ENCODE measurements at regions not wholly inside any gene's neighbourhood (a gene's known extent, or its start where the extent isn't known, plus 50 kb on each side); places are given as distances from the start of the nearest gene placed in this dataset.

GRCh38 chr5:164306662-164307061 lies 801.2 kb downstream of the MAT2B start:
- no peaks in the 10 kb centered on the region for H3K36me3 ChIP-seq (ENCODE audit: control insufficient read depth in 4 of 4, insufficient read depth in 3 of 4, low read depth in 1 of 4, low read length in 3 of 4)
- WGBS = 85% methylated on average over 3 of the region's 3 CpGs
- TF ChIP-seq YY1 (IDR thresholded peaks at IDR 0.05) = no peak
- TF ChIP-seq HNF4A (conservative IDR thresholded peaks at IDR 0.05) = no peak
- TF ChIP-seq ATF3 (IDR thresholded peaks at IDR 0.05) = no peak
- TF ChIP-seq HNF4G (IDR thresholded peaks at IDR 0.05) = no peak
- no peak for TF ChIP-seq CTCF (IDR thresholded peaks at IDR 0.05; ENCODE audit: low read depth, low read length, missing input control)
- no peak for TF ChIP-seq FOXA1 (IDR thresholded peaks at IDR 0.05)
- no peak for TF ChIP-seq FOXA2 (IDR thresholded peaks at IDR 0.05)
- TF ChIP-seq REST (IDR thresholded peaks at IDR 0.05) = no peak
- no peak for TF ChIP-seq EGR1 (IDR thresholded peaks at IDR 0.05; ENCODE audit: low read depth in 2 of 2)
- no peak for TF ChIP-seq JUND (IDR thresholded peaks at IDR 0.05)
- no peak for TF ChIP-seq MAX (IDR thresholded peaks at IDR 0.05)
- no peak for TF ChIP-seq ZBTB33 (IDR thresholded peaks at IDR 0.05)
- TF ChIP-seq TAF1 (conservative IDR thresholded peaks at IDR 0.05) = no peak
- TF ChIP-seq RXRA (IDR thresholded peaks at IDR 0.05) = no peak
- no peak for TF ChIP-seq NR2F2 (IDR thresholded peaks at IDR 0.05)
- no peak for TF ChIP-seq SP1 (IDR thresholded peaks at IDR 0.05)
- TF ChIP-seq GABPA (IDR thresholded peaks at IDR 0.05 in 1 of 2, conservative IDR thresholded peaks at IDR 0.05 in 1 of 2) = no peak
- no peaks in the 10 kb centered on the region for H3K9me3 ChIP-seq (ENCODE audit: control insufficient read depth in 4 of 4, low read length in 3 of 4)
- no peaks in the 10 kb centered on the region for H3K27me3 ChIP-seq (ENCODE audit: control insufficient read depth in 4 of 4, insufficient read depth in 4 of 4, low read length in 3 of 4)
- no peak overlapping the region for H3K9ac ChIP-seq (ENCODE audit: low read depth in 1 of 2, low read length in 2 of 2)
- no peak for DNase-seq (ENCODE audit: low spot score)
- no peak overlapping the region for H3K4me3 ChIP-seq (ENCODE audit: low read depth in 1 of 3, low read length in 3 of 3)
- H3K27ac ChIP-seq (ENCODE audit: low read depth in 1 of 2, low read length in 2 of 2) = no peak overlapping the region
- no peaks in the 10 kb centered on the region for H3K4me1 ChIP-seq (ENCODE audit: control insufficient read depth in 4 of 4, insufficient read depth in 4 of 4, low read length in 3 of 4)

- no peaks in the 10 kb centered on the region for H3K27me3 ChIP-seq (ENCODE audit: control insufficient read depth in 4 of 4, insufficient read depth in 4 of 4, low read length in 3 of 4)
- H3K9ac ChIP-seq (ENCODE audit: low read depth in 1 of 2, low read length in 2 of 2) = no peak overlapping the region
- H3K27ac ChIP-seq (ENCODE audit: low read depth in 1 of 2, low read length in 2 of 2) = no peak overlapping the region
- TF ChIP-seq SP1 (IDR thresholded peaks at IDR 0.05) (no peak), GABPA (IDR thresholded peaks at IDR 0.05 in 1 of 2, conservative IDR thresholded peaks at IDR 0.05 in 1 of 2) (no peak), YY1 (IDR thresholded peaks at IDR 0.05) (no peak), ZBTB33 (IDR thresholded peaks at IDR 0.05) (no peak), NR2F2 (IDR thresholded peaks at IDR 0.05) (no peak), RAD21 (IDR thresholded peaks at IDR 0.05) (no peak), HNF4G (IDR thresholded peaks at IDR 0.05) (no peak), HNF4A (conservative IDR thresholded peaks at IDR 0.05) (no peak), TAF1 (conservative IDR thresholded peaks at IDR 0.05) (no peak), REST (IDR thresholded peaks at IDR 0.05) (no peak)
- 79% methylated on average over 5 of the region's 5 CpGs for WGBS
- H3K9me3 ChIP-seq (ENCODE audit: control insufficient read depth in 4 of 4, low read length in 3 of 4) = no peaks in the 10 kb centered on the region
- H3K4me3 ChIP-seq (ENCODE audit: low read depth in 1 of 3, low read length in 3 of 3) = no peak overlapping the region
- no peaks in the 10 kb centered on the region for H3K36me3 ChIP-seq (ENCODE audit: control insufficient read depth in 4 of 4, insufficient read depth in 3 of 4, low read depth in 1 of 4, low read length in 3 of 4)
- no peaks in the 10 kb centered on the region for H3K4me1 ChIP-seq (ENCODE audit: control insufficient read depth in 4 of 4, insufficient read depth in 4 of 4, low read length in 3 of 4)
- no peak for DNase-seq (ENCODE audit: low spot score)
Measured at GRCh38 chr5:164312801-164313200, 807.4 kb downstream of the MAT2B start.

All from liver (tissue), 8 donors.